ENCODE measurements at regions not wholly inside any gene's neighbourhood (a gene's known extent, or its start where the extent isn't known, plus 50 kb on each side); places are given as distances from the start of the nearest gene placed in this dataset.
"Not testable (repeated sequence)": the region's sequence is repeated elsewhere in the genome, so short reads cannot be mapped to it uniquely, and the experiment has no call there.

DNA sequence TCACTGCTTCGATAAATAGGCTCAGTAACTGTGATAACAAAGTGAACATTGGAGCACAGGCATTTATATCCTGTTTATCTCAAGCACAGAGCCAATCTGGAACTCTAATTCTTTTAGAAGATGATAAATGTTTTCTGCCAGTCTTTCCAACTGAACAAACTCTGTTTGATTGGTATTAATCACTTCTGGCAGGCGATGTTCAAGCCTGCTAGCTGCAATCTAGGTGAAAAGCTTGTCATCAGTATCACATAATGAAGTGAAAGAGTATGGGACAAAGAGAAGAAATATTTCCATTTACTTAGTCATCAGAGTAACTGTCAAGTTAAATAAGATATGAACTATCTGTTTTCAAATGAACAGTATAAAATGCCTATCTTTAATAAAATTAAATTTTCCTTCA lies 577.3 kb downstream of the VGLL3 start:
- Histone ChIP-seq H3K9me3 (ENCODE audit: control insufficient read depth, insufficient read depth, low read depth, low read length) (no peaks in the 10 kb centered on the region), H3K9ac (ENCODE audit: insufficient read depth, low read length) (no peak overlapping the region), H3K4me2 (ENCODE audit: extremely low read depth, insufficient read depth, low read length) (no peak overlapping the region), H3K27me3 (ENCODE audit: control insufficient read depth, insufficient read depth, low read length) (no peaks in the 10 kb centered on the region), H3K36me3 (ENCODE audit: control insufficient read depth, insufficient read depth, low read length) (no peaks in the 10 kb centered on the region), H3K4me3 (replicated peaks in 1 of 4; ENCODE audit: control extremely low read depth in 1 of 4, insufficient read depth in 1 of 4, low read depth in 3 of 4, low read length in 4 of 4) (no peak overlapping the region), H3K27ac (ENCODE audit: insufficient read depth, low read length) (no peak overlapping the region), H3K79me2 (ENCODE audit: control insufficient read depth, insufficient read depth, low read length) (no peaks in the 10 kb centered on the region), H2AFZ (ENCODE audit: low read length) (no peak overlapping the region), H3K4me1 (ENCODE audit: control insufficient read depth, extremely low read depth, insufficient read depth, low read length) (no peaks in the 10 kb centered on the region), H4K20me1 (ENCODE audit: control insufficient read depth, extremely low read depth, insufficient read depth, low read length) (no peaks in the 10 kb centered on the region)
- DNase-seq (ENCODE audit: low read depth in 2 of 2) = no peak
- TF ChIP-seq, protein P1, sequence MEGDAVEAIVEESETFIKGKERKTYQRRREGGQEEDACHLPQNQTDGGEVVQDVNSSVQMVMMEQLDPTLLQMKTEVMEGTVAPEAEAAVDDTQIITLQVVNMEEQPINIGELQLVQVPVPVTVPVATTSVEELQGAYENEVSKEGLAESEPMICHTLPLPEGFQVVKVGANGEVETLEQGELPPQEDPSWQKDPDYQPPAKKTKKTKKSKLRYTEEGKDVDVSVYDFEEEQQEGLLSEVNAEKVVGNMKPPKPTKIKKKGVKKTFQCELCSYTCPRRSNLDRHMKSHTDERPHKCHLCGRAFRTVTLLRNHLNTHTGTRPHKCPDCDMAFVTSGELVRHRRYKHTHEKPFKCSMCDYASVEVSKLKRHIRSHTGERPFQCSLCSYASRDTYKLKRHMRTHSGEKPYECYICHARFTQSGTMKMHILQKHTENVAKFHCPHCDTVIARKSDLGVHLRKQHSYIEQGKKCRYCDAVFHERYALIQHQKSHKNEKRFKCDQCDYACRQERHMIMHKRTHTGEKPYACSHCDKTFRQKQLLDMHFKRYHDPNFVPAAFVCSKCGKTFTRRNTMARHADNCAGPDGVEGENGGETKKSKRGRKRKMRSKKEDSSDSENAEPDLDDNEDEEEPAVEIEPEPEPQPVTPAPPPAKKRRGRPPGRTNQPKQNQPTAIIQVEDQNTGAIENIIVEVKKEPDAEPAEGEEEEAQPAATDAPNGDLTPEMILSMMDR (conservative IDR thresholded peaks at IDR 0.05 in 1 of 2, IDR thresholded peaks at IDR 0.05 in 1 of 2; ENCODE audit: low read depth in 1 of 2, low read length in 2 of 2) = no peak
- no peak for TF ChIP-seq EZH2 (IDR thresholded peaks at IDR 0.05; ENCODE audit: low read length, missing control alignments)

DNA sequence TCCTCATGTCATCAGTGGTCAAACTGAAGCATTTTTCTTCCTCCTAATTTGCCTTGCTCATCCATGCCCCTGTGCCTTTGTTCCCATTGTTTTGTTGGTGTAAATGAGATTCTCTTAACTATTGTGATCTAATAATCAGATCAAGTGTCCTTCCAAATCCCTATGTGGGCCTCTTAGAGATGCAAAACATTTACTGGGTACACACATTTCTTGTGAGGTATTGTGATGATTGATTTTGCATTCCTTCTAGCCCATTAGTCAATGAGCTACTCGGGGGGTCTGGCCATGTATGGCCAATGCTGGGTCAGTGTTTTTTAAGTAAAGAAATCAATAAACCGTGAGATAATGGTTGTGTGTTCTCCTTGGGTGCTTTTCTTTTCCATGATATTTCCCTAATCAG lies 580.4 kb downstream of the VGLL3 start:
- H3K4me1 ChIP-seq (ENCODE audit: control insufficient read depth, extremely low read depth, insufficient read depth, low read length) = no peaks in the 10 kb centered on the region
- H2AFZ ChIP-seq (ENCODE audit: low read length) = no peak overlapping the region
- no peak overlapping the region for H3K4me3 ChIP-seq (replicated peaks in 1 of 4; ENCODE audit: control extremely low read depth in 1 of 4, insufficient read depth in 1 of 4, low read depth in 3 of 4, low read length in 4 of 4)
- DNase-seq (ENCODE audit: low read depth in 2 of 2) = no peak
- H3K9me3 ChIP-seq (ENCODE audit: control insufficient read depth, insufficient read depth, low read depth, low read length) = no peaks in the 10 kb centered on the region
- no peaks in the 10 kb centered on the region for H3K27me3 ChIP-seq (ENCODE audit: control insufficient read depth, insufficient read depth, low read length)
- TF ChIP-seq EZH2 (IDR thresholded peaks at IDR 0.05; ENCODE audit: low read length, missing control alignments) = no peak
- TF ChIP-seq, protein P1 (conservative IDR thresholded peaks at IDR 0.05 in 1 of 2, IDR thresholded peaks at IDR 0.05 in 1 of 2; ENCODE audit: low read depth in 1 of 2, low read length in 2 of 2) = no peak
- H3K36me3 ChIP-seq (ENCODE audit: control insufficient read depth, insufficient read depth, low read length) = no peaks in the 10 kb centered on the region
- H3K4me2 ChIP-seq (ENCODE audit: extremely low read depth, insufficient read depth, low read length) = no peak overlapping the region
- H3K79me2 ChIP-seq (ENCODE audit: control insufficient read depth, insufficient read depth, low read length) = no peaks in the 10 kb centered on the region
- H3K27ac ChIP-seq (ENCODE audit: insufficient read depth, low read length) = no peak overlapping the region
- H4K20me1 ChIP-seq (ENCODE audit: control insufficient read depth, extremely low read depth, insufficient read depth, low read length) = no peaks in the 10 kb centered on the region
- no peak overlapping the region for H3K9ac ChIP-seq (ENCODE audit: insufficient read depth, low read length)

DNA sequence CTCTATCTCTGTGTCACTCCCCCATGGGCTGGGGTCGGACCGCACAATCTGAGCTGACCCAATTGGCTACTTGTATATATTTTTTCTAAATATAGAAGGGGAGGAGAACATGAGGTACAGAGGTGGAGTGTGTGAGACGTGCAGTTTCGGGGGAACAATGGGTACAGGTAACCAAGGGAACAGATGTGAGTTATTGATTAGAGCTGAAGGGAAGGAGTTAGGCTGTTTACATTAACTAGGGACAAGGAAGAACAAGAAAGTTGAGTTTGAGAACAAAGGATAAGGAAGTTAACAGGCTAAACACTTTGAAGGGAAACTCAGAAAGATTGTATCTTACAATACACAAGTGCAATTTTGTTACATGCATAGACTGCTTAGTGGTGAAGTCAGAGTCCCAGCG lies 601.2 kb downstream of the VGLL3 start:
- not testable (repeated sequence) for H2AFZ ChIP-seq (ENCODE audit: low read length); H3K36me3 ChIP-seq (ENCODE audit: control insufficient read depth, insufficient read depth, low read length); H3K9me3 ChIP-seq (ENCODE audit: control insufficient read depth, insufficient read depth, low read depth, low read length); H4K20me1 ChIP-seq (ENCODE audit: control insufficient read depth, extremely low read depth, insufficient read depth, low read length); H3K4me3 ChIP-seq (replicated peaks in 1 of 4; ENCODE audit: control extremely low read depth in 1 of 4, insufficient read depth in 1 of 4, low read depth in 3 of 4, low read length in 4 of 4); H3K27ac ChIP-seq (ENCODE audit: insufficient read depth, low read length); DNase-seq (ENCODE audit: low read depth in 2 of 2); H3K27me3 ChIP-seq (ENCODE audit: control insufficient read depth, insufficient read depth, low read length); H3K4me1 ChIP-seq (ENCODE audit: control insufficient read depth, extremely low read depth, insufficient read depth, low read length); H3K9ac ChIP-seq (ENCODE audit: insufficient read depth, low read length); H3K4me2 ChIP-seq (ENCODE audit: extremely low read depth, insufficient read depth, low read length); H3K79me2 ChIP-seq (ENCODE audit: control insufficient read depth, insufficient read depth, low read length)

DNA sequence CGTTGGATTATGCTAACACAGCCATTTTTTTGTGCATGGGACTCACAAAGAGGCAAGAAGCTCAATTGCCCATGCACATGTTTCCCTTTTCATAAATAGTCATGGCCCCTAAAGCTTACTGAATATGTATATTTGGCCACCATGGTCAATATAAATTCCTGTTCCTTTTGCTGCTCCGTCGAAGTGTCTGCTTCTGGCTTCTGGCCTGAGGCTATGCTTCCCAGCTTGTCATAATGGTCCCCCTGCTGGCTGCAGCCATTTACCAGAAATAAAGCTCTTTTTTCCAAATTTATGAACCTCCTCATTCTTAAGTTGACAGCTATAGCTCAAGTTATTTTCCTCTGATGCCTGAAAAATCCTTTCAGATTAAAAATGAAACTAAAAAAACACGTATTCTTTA lies 602.1 kb downstream of the VGLL3 start:
- DNase-seq (ENCODE audit: low read depth in 2 of 2) = no peak
- Histone ChIP-seq H3K27me3 (ENCODE audit: control insufficient read depth, insufficient read depth, low read length) (no peaks in the 10 kb centered on the region), H3K4me3 (replicated peaks in 1 of 4; ENCODE audit: control extremely low read depth in 1 of 4, insufficient read depth in 1 of 4, low read depth in 3 of 4, low read length in 4 of 4) (no peak overlapping the region), H3K36me3 (ENCODE audit: control insufficient read depth, insufficient read depth, low read length) (no peaks in the 10 kb centered on the region), H3K9me3 (ENCODE audit: control insufficient read depth, insufficient read depth, low read depth, low read length) (no peaks in the 10 kb centered on the region), H3K4me2 (ENCODE audit: extremely low read depth, insufficient read depth, low read length) (no peak overlapping the region), H3K27ac (ENCODE audit: insufficient read depth, low read length) (no peak overlapping the region), H3K79me2 (ENCODE audit: control insufficient read depth, insufficient read depth, low read length) (no peaks in the 10 kb centered on the region), H4K20me1 (ENCODE audit: control insufficient read depth, extremely low read depth, insufficient read depth, low read length) (no peaks in the 10 kb centered on the region), H2AFZ (ENCODE audit: low read length) (no peak overlapping the region), H3K4me1 (ENCODE audit: control insufficient read depth, extremely low read depth, insufficient read depth, low read length) (no peaks in the 10 kb centered on the region), H3K9ac (ENCODE audit: insufficient read depth, low read length) (no peak overlapping the region)
- TF ChIP-seq EZH2 (IDR thresholded peaks at IDR 0.05; ENCODE audit: low read length, missing control alignments) = no peak
- TF ChIP-seq, protein P1 (conservative IDR thresholded peaks at IDR 0.05 in 1 of 2, IDR thresholded peaks at IDR 0.05 in 1 of 2; ENCODE audit: low read depth in 1 of 2, low read length in 2 of 2) = no peak
